HG03060 (cell line): ENCODE measurements at regions not wholly inside any gene's neighbourhood (a gene's known extent, or its start where the extent isn't known, plus 50 kb on each side); places are given as distances from the start of the nearest gene placed in this dataset.

ENCODE experiments used
- ATAC-seq: cut with Tn5 transposase; IDR thresholded peaks from one replicate; pipeline ENCODE4 v1.9.1; 2021; ENCODE audit warnings: low read depth, moderate number of reproducible peaks; ENCODE audit not compliant: unreplicated experiment

- no peak for ATAC-seq
Measured at GRCh38 chr1:193658081-193658480, 471.7 kb upstream of the B3GALT2 start.

- no peak for ATAC-seq
Measured at GRCh38 chr1:193657552-193657951, 471.1 kb upstream of the B3GALT2 start.

DNA sequence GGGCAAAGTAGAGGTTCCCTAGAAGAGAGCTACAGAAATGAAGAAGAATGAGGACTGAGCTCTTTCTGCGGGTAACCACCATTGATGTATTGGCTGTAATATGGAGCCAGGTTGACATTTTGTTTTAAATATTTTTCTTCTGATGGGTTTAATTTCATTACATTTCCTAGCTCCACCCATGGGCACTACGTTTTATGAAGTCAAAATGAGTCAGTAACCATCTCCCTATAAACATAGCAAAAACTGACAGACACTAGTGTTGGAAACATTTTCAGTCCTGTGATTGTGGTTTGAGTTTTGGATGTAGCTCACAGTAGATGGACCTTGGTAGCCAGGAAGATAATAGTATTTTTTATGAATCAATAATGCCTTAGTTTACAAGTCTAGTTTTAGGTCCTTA is 470.4 kb upstream of the B3GALT2 start:
- ATAC-seq, result no peak

- no peak for ATAC-seq
Measured at GRCh38 chr1:193654951-193655735, 468.7 kb upstream of the B3GALT2 start.

- ATAC-seq, result no peak
Measured at GRCh38 chr1:193649587-193649986, 463.2 kb upstream of the B3GALT2 start.

DNA sequence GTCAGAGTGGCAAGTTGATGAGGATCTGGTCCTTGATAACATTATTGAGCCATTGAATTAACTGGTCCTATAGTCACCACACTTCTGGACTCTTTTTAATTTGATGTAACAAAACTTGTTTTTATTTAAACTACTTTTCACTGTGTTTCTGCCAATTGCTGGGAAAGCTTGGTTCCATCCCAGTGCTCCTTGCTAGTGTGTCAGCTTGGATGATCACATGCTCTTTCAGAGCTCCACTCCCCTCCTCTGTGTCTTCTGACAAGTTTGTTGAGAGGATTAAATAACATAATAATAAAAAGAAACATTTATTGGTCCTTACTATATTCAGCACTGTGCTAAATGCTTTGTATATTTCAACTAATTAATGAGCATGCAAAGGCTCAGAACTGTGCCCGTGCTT is 448.5 kb upstream of the B3GALT2 start:
- ATAC-seq, result no peak

DNA sequence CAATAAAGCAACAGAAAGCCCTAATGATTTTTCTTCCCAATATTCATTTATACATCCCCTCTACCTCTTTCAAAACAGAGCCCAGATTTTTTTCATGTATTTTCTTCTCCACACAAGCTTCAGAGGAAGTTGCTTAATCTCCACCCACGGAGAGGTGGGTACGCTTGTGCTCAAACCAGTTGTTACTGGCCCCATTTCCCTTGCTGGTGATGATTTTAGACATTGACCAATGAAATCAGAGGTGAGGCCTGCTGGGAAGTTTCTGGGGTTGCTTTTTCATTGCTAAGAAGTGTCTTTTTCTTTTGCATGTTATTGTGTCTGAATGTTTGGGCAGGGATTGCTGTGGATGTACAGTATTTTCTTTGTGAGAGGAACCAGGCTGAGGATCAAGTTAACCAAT is 448.1 kb upstream of the B3GALT2 start:
- no peak for ATAC-seq

- no peak for ATAC-seq
Measured at GRCh38 chr1:193633991-193634390, 447.6 kb upstream of the B3GALT2 start.

DNA sequence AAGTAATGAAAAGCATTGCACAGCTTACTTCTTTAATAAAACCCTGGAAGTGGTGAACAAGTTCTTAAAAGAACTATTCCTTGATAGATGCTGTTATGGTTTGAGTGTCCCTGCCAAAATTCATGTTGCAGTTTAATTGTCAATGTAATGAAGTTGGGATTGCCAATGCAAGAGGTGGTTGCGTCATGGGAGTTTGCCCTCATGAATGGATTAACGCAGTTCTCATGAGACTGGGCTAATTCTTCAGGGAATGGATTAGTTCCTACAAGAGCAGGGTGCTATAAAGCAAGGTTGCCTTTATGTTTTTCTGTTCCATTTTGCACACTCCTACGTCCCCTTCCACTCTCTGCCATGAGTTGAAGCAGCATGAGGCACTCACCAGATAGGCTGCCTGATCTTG is 446.7 kb upstream of the B3GALT2 start:
- ATAC-seq, result no peak

- ATAC-seq, result no peak
Measured at GRCh38 chr1:193631306-193631705, 444.9 kb upstream of the B3GALT2 start.

DNA sequence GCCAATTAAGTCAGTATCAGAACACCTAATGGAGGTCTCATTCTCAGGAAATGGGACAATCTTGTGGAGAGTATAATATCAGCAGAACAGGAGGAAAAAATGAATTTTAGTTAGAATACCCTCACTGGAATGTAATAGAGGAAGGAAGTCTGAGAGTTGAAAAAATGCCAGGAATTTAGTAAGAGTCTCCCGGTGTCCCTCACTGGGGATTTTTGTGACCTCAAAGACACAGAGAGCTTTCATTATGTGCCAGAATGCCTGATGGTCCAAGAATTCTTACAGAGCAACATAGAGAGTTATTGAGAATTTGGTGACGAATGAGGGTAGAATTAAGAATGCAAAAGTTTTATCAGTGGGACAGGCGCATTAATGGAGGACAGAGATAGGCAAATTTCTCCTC is 443.5 kb upstream of the B3GALT2 start:
- ATAC-seq, result no peak

DNA sequence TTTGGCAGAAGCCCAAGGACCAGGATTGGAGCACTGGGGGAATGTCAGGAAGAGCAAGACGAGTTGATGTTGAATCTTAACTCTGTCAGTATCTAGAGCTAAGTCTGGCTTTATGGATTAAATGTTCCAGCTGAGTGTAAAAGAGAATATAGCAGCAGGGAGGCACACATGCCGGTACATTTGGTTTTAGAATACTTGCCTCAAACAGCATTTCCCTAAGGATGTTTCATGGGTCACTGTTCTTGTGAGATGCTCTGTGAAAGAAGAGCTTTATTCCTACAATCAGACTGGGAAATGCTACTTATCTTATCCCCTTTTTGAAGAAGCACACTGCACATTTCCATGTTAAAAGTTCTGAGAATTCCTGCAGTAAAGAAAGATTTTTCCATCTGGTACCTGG is 440.3 kb upstream of the B3GALT2 start:
- ATAC-seq, result no peak

DNA sequence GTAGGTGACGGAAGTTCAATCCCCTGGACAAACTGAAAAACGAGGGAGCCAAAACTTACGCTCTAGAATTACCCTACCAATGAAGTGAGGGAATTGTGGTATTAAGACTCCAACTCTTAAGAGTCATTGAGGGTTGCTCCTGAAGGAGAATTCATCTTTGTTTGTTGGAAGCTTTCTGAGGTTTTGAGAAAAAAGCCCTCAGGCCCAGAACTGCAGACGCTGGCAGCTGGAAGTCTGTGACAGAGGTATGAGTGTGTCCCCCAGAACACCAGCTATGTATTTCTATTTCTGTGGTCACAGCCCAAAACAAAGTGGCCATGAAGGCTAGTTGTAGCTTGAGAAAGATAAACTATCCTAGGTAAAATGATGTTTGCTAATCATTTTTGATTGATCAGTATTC is 438.8 kb upstream of the B3GALT2 start:
- no peak for ATAC-seq

DNA sequence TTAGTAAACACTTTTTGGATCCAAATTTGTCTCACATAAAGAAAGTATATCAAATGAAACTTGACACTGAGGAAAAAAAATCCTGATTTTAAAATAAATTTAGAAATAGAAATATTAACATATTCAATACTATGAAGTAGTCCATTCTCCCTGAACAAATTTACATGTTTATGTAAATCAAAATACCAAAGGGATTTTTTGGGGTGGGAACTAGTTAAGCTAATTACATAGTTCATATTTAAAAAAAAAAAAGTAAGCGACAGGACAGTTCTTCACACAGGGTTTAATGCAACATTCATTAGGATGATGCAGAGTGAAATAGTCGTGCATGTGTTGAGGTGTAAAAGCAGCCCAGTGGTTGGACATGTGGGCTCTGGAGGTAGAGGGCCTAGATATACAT is 433.5 kb upstream of the B3GALT2 start:
- ATAC-seq, result no peak

GRCh38 chr1:193614817-193615216 is 428.4 kb upstream of the B3GALT2 start:
- no peak for ATAC-seq

GRCh38 chr1:193614275-193614674 is 427.9 kb upstream of the B3GALT2 start:
- no peak for ATAC-seq

- no peak for ATAC-seq
Measured at GRCh38 chr1:193613041-193613440, 426.6 kb upstream of the B3GALT2 start.

DNA sequence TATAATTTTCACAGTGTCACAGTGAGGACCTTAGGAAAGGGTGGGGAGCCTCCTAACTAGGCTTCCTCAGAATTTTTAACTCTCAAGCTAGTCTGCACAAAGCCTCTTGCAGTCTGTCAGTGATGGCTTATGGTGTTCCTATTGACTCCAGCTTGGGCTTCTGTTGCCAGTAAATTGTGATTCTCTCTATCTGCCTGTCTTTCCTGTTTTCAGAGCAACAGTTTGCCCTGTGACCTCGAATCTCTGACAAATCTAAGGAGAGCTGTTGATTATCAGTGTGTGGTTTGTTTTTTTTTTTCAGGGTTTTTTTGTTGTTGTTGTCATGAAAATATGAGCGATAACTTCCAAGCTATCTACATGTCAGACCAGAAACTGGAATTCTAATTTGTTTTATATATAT is 423.2 kb upstream of the B3GALT2 start:
- no peak for ATAC-seq

DNA sequence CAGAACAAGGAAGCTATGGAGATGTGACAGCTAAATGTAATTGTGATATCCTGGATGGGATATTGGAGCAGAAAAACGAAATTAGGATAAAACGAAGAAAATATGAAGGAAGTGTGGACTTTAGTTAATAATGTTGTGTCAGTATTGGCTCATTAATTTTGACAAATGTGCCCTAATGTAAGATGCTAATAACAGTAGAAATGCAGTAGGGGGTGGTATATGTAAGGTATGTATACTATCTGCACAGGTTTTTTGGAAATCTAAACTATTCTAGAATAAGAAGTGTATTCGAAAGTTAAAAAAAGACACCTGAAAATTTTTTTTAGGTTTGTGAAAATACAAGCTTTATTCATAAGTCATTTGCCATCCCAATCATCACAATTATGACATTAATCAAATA is 421.4 kb upstream of the B3GALT2 start:
- no peak for ATAC-seq

- ATAC-seq, result no peak
Measured at GRCh38 chr1:193606035-193606434, 419.6 kb upstream of the B3GALT2 start.

GRCh38 chr1:193602705-193603104 is 416.3 kb upstream of the B3GALT2 start:
- no peak for ATAC-seq

DNA sequence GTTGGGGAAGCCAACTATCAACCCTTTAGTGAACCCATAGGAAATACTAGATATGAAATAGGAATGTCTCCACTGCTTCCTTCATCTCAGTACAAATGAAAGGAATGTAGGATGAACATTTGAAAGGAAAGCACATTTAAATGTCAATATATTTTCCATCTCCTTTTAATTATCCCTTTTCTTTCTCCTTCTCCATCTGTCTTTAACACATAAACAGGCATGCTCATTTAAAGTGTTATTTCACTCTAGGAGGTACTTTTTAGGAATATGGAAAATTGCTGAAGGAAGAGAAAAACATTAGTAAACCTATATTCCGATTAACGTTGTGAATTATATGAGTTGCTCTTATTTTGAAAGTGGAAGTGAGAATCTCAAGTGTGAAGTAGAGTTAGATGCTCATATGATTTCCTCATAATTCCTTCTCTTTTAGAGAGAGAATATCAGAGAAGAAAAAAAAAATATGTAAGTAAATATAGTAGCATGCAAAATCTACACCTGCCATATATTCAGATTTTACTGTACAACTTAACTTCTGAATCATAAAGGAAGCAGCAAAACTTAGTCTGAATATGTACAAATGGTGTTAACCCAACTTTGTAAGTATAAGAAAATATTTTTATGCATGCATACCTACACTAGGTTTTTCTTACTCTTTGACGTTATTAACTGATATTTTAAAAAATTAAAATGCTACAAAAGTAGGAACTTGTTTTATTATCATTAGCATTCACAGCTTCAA is 406.9 kb upstream of the B3GALT2 start:
- no peak for ATAC-seq
